Esophagus squamous epithelium (tissue), 4 donors: ENCODE measurements at regions not wholly inside any gene's neighbourhood (a gene's known extent, or its start where the extent isn't known, plus 50 kb on each side); places are given as distances from the start of the nearest gene placed in this dataset.

Source experiments
- CTCF ChIP-seq, 6 experiments: fragments of 450-650 bp in 4 of 6; fragments of 200-600 bp in 2 of 6; sonication (generic) in 2 of 6; IDR thresholded peaks; one replicate each; pipeline ENCODE4 v1.5.1; 2016 to 2019; ENCODE audit warnings: antibody characterized with exemption in 6 of 6, mild to moderate bottlenecking in 4 of 6, moderate library complexity in 4 of 6
- POLR2A ChIP-seq, 4 donors: fragments of 450-650 bp; IDR thresholded peaks; one replicate each; pipeline ENCODE4 v1.6.1; 2017; ENCODE audit warnings: antibody characterized with exemption in 4 of 4, mild to moderate bottlenecking in 4 of 4, moderate library complexity in 3 of 4

- TF ChIP-seq CTCF (IDR thresholded peaks at IDR 0.05) = no peak
- no peak for TF ChIP-seq POLR2A (IDR thresholded peaks at IDR 0.05)
Measured at GRCh38 chr11:28767574-28767973, 659.4 kb downstream of the METTL15 start.
